Epithelial cell of prostate (primary cell): ENCODE measurements at regions not wholly inside any gene's neighbourhood (a gene's known extent, or its start where the extent isn't known, plus 50 kb on each side); places are given as distances from the start of the nearest gene placed in this dataset.

Source experiments
- DNase-seq: peaks from one replicate; pipeline ENCODE4 v3.0.0-alpha.2; 2011; ENCODE audit warnings: low read depth, low spot score
- H3K27ac ChIP-seq: fragments of 450-650 bp; 2 replicates; pipeline ENCODE4 v1.5.1; 2017; ENCODE audit warnings: mild to moderate bottlenecking

DNA sequence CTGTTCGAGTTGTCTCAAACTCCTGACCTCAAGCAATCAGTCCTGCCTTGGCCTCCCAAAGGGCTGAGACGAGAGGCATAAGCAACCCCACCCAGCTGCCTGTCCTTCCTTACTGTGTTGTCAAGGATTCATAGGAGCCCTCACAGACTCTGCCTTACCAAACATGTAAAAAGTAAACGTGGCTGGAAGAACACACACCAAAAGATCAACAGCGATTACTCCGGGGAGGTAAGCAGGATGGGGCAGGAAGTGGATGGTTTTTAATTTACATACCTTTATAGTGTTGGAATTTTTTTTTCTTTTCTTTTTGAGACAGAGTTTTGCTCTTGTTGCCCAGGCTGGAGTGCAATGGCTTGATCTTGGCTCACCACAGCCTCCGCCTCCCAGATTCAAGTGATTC, 61.5 kb upstream of the EGLN3 start:
- DNase-seq = no peak

DNA sequence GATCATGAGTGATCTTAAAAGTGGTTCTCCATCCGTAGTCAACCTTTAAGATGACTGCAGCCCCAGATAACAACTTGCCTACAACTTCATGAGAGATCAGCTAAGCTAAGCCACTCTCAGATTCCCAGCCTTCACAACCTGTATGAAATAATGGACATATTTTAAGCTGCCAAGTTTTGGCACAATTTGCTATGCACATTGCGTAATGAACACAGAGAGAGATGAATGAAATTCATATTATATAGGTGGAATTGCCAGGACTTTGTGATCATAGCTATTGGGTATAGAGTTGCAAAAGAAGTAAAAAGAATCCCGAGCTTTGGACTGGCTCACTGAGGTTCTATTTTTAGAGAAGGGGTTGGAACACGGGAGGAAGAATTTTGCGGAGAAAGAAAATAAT, 59.1 kb upstream of the EGLN3 start:
- H3K27ac ChIP-seq = no peak overlapping the region
- no peak for DNase-seq

More for the DNA sequence above, 61.5 kb upstream of the EGLN3 start:
- no peak overlapping the region for H3K27ac ChIP-seq

DNA sequence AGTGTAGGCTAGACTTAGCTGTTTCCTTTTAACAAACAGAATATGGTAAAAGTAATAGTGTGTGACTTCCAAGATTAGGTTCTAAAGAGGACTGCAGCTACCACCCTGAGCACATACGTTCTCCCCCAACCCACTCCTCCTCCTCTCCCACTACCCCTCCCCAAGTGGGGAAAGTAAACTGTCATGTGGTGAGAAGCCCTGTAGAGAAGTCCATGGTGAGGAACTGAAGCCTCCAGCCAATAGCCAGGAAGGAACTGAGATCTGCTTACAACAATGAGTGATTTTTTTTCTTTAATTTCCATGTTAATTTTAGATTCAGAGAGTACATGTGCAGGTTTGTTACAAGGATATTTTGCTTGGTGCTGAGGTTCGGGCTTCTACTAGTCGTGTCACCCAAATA, 57.0 kb upstream of the EGLN3 start:
- no peak for DNase-seq
- no peak overlapping the region for H3K27ac ChIP-seq

DNA sequence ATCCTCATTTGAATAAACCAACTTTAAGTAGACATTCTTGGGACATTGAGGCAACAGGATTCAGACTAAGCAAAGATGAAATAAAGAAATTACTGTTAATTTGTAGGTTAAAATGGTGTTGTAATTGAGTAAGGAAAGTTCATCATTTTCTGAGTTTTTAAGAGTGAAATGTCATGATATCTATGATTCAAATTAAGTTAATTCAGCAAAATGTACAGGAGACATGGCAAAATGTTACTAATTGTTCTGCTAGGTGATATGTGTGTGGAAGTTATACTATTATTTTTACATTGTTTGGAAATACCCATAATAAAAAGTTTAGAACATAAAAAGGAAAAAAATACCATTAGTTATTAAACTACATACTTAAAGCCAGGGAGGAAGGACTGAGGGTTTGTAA, 55.0 kb upstream of the EGLN3 start:
- no peak overlapping the region for H3K27ac ChIP-seq
- no peak for DNase-seq

DNA sequence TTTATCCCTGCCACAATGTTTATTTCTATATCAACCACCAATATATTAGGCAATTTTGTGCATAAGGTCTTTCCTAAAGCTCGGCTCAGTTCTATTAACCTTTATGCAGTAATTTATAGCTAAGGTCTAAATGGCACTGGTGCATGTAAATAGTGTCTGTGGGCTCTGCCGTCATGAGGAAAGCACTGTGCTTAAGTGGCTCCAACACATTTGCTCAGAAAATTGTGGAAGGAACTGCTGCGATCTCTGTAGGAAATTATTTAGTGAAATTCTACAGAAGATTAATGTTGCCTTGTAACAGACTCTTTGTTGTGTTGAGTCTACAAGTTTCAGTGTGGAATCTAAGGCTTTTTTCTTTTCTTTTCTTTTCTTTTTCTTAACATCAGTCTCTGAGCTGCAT, 54.0 kb upstream of the EGLN3 start:
- DNase-seq = no peak
- no peak overlapping the region for H3K27ac ChIP-seq

DNA sequence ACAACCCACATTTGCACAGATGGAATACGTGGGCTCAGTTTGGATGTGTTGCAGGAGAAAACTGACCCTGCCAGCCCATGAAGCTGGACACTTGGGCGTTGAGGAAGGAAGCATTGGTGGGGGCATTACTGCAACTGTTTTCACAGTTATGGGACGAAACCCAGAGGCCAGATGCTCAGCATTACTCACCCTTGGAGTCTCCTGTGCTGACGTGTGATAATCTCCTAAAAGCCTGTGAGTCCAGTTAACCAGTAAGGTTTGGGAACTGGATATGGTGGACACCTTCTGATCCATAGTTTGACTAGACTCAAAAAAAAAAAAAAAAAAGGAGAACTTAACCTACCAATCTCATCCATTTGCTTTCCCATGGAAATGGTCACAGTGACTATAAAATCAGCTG, 52.8 kb upstream of the EGLN3 start:
- DNase-seq = no peak
- H3K27ac ChIP-seq = no peak overlapping the region

DNA sequence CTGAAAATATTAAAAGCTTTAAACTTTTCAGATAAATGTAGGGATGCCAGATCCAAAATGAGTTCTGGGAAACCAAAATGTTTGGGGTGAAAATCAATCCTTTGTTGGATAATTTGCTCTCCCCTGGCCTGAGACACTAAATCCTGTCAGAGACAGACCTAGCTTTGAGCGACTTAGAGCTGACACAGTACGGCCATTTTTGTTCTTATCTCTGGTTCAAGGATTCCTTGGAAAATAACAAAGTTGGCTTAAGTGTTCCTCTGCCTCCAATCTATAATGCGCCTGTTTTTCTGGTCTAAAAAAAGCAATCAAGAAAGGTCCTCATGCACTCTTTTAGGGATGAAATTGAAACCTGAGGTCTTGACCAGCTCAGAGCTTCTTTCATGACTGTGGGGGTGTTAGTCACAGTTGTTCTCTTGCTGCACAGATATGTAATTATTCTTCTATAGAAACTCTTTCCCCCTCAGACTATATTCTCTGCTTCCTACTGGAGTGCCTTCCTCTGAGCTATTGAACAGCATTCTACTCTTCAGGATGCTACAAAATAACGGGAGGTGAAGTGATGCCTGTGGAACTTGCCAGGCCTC, 52.3 kb upstream of the EGLN3 start:
- DNase-seq = no peak
- no peak overlapping the region for H3K27ac ChIP-seq
